Peyer's patch (tissue), 4 donors: ENCODE measurements at regions not wholly inside any gene's neighbourhood (a gene's known extent, or its start where the extent isn't known, plus 50 kb on each side); places are given as distances from the start of the nearest gene placed in this dataset.

Source experiments
- CTCF ChIP-seq, 6 experiments: fragments of 450-650 bp in 4 of 6; fragments of 200-600 bp in 2 of 6; sonication (generic) in 1 of 6; IDR thresholded peaks; one replicate each; pipeline ENCODE4 v1.5.1; 2017 to 2019; ENCODE audit warnings: antibody characterized with exemption in 6 of 6, mild to moderate bottlenecking in 3 of 6, moderate library complexity in 1 of 6
- POLR2A ChIP-seq, 2 donors: fragments of 450-650 bp; IDR thresholded peaks; one replicate each; pipeline ENCODE4 v1.5.1; 2017; ENCODE audit warnings: antibody characterized with exemption in 2 of 2, mild to moderate bottlenecking in 2 of 2, moderate library complexity in 2 of 2

- TF ChIP-seq CTCF (IDR thresholded peaks at IDR 0.05) (no peak), POLR2A (IDR thresholded peaks at IDR 0.05) (no peak)
Observed at GRCh38 chr14:62103464-62103863, 341.2 kb downstream of the SNAPC1 start.
